Adrenal gland (tissue), 5 donors: ENCODE measurements at regions not wholly inside any gene's neighbourhood (a gene's known extent, or its start where the extent isn't known, plus 50 kb on each side); places are given as distances from the start of the nearest gene placed in this dataset.

ENCODE experiments used
- CTCF ChIP-seq, 6 experiments: fragments of 450-650 bp in 4 of 6; fragments of 200-600 bp in 2 of 6; sonication (generic) in 1 of 6; IDR thresholded peaks; 1 replicate in 5 of 6; 2 replicates in 1 of 6; pipeline versions ENCODE4 v1.5.1 to v1.8.0; 2016 to 2021; ENCODE audit warnings: antibody characterized with exemption in 6 of 6, mild to moderate bottlenecking in 2 of 6, moderate library complexity in 1 of 6
- POLR2A ChIP-seq, 2 donors: fragments of 450-650 bp; IDR thresholded peaks; one replicate each; pipeline ENCODE4 v1.6.1; 2017; ENCODE audit warnings: antibody characterized with exemption in 2 of 2, mild to moderate bottlenecking in 2 of 2, moderate library complexity in 1 of 2
- donor health status: DM: no; HTN: no; CAD: no.

- TF ChIP-seq POLR2A (IDR thresholded peaks at IDR 0.05): no peak
- no peak for TF ChIP-seq CTCF (IDR thresholded peaks at IDR 0.05)
Observed at GRCh38 chr1:30132602-30133286, 590.6 kb downstream of the MATN1 start.
